ENCODE measurements at regions not wholly inside any gene's neighbourhood (a gene's known extent, or its start where the extent isn't known, plus 50 kb on each side); places are given as distances from the start of the nearest gene placed in this dataset.
"Not testable (repeated sequence)": the region's sequence is repeated elsewhere in the genome, so short reads cannot be mapped to it uniquely, and the experiment has no call there.

DNA sequence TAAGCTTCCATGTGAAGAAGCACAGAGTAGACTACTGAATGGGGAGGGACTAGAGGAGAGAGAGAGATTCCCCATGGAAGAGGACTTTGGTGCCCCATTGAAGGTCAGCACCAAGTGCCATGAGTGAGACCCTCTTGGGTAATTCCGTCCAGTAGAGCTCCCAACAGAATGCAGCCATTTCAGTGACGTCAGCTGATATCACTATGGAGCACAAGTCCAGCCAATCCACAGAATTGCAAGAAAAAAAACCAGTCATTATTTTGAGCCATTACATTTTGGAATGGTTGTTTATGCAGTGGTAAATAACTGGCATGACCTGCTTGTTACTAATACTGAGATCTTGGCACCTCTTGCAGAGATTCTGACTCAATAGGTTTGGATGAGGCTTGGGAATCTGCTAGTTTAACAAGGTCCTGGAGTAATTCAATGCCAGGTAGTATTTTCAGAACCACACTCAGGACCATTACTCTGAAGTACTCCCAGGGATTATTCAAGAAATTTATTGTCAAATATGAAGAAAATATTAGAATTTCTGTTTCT, 52.6 kb upstream of the SP8 start:
- no peak for DNase-seq (ENCODE audit: low spot score)

- no peak for DNase-seq (ENCODE audit: low spot score)
These were observed 53.3 kb upstream of the SP8 start for GRCh38 chr7:20839987-20840386.

- DNase-seq (ENCODE audit: low spot score): no peak
These were observed 60.1 kb upstream of the SP8 start for GRCh38 chr7:20846791-20847190.

- peak; percentile 19 for DNase-seq (ENCODE audit: low spot score)
These were observed 72.3 kb upstream of the SP8 start for GRCh38 chr7:20858951-20859350.

- no peak for DNase-seq (ENCODE audit: low spot score)
These were observed 74.8 kb upstream of the SP8 start for GRCh38 chr7:20861468-20861867.

DNA sequence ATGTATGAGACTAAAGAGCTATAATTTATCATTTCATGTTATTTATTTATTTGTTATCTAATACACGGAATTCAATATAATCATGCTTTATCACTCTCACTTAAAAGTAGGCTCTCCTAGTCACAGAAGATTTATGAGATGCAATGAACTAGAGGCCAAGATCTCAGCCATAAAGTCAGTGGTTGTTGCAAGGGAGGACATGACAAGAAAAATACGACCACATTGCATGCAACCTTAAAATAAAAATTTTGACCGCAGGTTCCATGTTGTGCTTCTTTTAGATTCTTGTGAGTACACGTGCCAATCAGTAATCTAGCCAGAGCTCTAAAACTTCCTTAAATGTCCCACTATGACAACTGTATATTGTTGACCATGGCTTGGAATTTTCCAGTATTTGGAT, 75.9 kb upstream of the SP8 start:
- no peak for DNase-seq (ENCODE audit: low spot score)

- no peak for DNase-seq (ENCODE audit: low spot score)
These were observed 77.5 kb upstream of the SP8 start for GRCh38 chr7:20864221-20864620.

DNA sequence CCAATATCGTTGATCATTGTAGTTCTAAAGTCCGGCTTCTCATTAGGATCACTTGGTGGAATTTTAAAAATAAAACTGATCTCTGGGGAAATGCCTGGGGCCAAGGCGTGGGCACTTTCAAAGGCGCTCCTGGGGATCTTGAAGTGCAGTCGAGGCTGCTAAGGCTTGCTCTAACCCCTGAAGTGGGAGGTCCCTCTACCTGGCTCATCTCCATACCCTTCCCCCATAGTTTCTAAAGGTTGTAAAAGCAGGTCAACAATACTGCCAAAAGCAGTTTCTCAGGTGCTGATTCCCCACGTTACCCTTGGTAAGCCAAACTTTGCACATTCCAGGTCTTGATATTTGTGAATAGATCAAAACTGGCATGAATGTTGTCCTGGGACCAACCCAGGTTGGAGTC, 79.0 kb upstream of the SP8 start:
- no peak for DNase-seq (ENCODE audit: low spot score)

DNA sequence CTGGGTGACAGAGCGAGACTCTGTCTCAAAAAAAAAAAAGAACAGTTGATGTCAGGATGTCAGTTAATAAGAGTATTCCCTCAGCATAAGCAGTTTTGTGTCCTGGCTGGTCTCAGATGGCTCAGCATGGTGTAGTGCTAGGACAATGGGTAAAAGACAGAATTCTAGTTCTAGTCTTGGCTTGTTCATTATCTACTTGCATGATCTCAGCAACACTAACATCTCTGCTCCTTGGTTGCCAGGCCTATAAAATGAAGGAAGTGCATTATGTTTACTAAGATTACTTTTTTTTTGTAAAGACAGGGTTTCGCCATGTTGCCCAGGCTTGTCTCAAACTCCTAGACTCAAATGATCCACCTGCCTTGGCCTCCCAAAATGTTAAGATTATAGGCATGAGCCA, 84.3 kb upstream of the SP8 start:
- DNase-seq (ENCODE audit: low spot score): no peak

GRCh38 chr7:20892776-20893175, 106.1 kb upstream of the SP8 start:
- DNase-seq (ENCODE audit: low spot score): no peak

GRCh38 chr7:20894806-20895205, 108.1 kb upstream of the SP8 start:
- DNase-seq (ENCODE audit: low spot score): no peak

DNA sequence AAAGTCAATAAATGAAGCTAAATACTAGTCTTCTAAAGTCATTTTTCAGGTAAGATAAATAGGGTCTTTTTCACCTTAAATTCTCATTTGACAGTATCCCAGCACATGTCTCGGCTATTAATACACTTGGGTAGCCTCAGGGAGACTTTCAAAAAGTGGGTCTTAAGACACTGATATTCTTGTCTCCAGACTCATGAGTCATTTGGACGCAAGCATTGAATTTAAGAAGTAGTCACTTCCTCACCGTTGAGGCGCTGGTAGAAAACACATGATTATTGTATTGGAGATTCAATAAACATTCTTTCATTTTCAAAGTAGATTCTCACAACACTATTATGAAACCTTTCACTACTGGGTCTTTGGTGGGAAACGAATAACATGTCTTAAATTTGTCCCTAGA, 108.9 kb upstream of the SP8 start:
- DNase-seq (ENCODE audit: low spot score): no peak

DNA sequence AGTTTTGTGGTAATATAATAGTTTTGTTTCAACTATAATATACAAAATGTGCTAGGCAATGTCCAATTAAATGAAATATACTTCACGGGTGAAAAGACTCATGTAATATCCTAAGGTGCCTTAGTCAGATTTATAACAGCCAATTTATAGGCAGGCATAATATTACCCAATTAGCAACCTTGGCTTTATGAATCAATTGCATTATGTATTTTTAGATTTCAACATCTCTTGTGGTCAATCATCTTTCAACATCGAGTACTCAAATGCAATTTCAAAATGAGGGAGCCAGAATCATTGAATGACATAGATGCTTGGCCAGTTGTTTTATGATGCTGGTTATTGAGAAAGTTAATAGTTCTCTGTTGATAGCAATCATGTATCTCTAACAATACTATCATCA, 110.3 kb upstream of the SP8 start:
- no peak for DNase-seq (ENCODE audit: low spot score)

DNA sequence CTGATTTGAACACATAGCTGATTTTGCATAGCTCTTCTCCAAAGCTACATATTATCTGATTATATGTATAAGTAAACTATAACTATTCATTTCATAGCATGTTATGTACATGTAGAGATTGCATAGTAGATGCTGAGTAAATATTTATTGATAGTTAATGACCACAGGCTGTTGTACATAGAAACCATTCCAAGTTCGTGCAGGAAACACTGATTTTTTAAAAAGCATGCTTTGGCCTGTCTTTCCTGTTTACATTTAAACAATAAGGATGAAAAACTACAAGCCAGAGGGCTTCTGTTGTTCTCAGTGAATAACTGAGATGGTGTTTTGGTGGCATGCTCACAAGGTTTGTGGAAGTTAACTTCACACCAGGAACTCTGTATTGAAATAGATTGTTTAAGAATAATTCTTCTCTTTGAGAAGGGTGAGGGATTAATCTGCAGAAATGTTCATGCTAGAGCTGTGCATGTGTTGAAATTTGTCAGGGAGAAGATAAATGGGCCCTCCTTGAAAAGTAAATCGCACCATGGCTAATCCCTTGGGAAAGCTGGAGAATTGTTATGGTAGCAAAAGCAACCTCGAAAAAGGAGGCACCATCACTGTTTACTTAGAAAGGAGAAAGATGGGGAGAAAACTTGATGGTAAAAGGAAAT, 120.2 kb upstream of the SP8 start:
- no peak for DNase-seq (ENCODE audit: low spot score)

DNA sequence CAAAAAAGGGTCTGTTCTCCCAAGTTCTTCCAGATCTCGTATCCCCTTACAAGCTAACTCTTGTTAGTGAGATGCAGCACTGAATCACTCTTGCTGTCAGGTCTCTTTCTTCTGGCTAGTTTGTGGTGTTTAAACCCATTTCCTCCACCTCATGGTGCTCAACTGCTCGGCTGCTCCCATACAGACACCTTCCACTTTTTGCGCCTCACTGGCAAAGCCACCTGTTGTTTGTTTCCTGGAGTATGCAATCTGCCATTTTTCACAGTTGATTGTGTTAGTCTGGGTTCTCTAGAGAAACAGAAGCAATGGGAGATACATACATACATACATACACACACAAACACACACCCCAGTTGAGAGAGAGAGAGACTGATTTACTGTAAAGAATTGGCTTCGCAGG, 124.4 kb upstream of the SP8 start:
- no peak for DNase-seq (ENCODE audit: low spot score)

GRCh38 chr7:20913853-20914252, 127.2 kb upstream of the SP8 start:
- no peak for DNase-seq (ENCODE audit: low spot score)

DNA sequence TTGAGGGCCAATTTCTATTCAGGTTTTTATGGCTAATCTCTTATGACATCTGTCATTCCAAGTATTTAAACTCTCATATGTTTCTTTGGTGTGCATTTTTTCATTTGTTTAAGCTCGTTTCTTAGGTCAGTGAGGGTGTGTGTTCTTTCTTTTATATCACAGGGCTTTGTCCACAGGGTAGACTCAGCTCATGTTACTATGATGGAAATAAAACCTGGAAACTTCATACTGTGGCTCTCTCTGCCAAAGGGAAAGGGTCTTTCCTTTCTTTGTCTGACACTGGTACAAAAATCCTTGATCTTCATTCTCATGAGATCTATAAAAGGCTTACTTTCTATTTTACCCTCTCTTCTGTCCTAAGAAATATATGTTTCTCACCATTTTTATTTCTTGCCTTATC, 129.6 kb upstream of the SP8 start:
- no peak for DNase-seq (ENCODE audit: low spot score)

DNA sequence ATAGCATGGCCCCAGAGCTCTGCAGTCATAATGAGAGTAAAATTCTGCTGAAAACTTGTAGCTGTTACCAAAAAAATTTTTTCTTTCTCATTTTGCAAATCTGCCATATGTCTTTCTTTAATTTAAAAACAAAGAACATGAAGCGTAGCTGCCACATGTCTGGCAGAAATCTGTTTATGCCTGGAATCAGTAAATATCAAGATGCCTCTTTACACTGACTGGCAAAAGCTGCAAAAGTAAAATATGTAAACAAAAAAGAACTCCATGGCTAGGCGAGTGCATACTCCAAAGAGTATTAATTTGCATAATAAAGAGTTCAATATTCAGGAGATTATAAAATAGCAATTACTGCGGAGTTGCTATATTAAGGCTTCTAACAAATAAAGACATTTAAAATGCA, 130.9 kb upstream of the SP8 start:
- DNase-seq (ENCODE audit: low spot score): no peak

- no peak for DNase-seq (ENCODE audit: low spot score)
These were observed 131.5 kb upstream of the SP8 start for GRCh38 chr7:20918156-20918555.

- not testable (repeated sequence) for DNase-seq (ENCODE audit: low spot score)
These were observed 140.5 kb upstream of the SP8 start for GRCh38 chr7:20927178-20927577.

DNA sequence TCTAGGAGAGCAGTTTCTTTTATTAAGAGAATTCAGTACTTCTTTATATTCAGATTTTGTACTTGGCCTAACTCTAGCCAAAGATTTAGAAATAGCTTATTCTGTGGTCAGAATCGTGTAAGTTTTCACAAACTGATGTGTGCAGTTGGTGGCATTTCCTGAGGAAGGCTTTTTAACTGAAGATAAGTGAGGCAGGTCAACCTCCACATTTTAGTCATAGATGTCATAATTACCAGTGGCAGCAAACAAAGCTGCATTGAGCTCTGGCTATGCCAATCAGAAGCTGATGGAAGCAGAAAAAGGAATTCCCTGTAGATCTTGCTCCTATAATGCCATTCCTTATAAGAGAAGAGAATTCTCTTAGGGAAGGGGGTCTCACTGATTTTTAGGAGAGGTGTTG, 141.3 kb upstream of the SP8 start:
- no peak for DNase-seq (ENCODE audit: low spot score)

- no peak for DNase-seq (ENCODE audit: low spot score)
These were observed 142.5 kb upstream of the SP8 start for GRCh38 chr7:20929199-20929598.

DNA sequence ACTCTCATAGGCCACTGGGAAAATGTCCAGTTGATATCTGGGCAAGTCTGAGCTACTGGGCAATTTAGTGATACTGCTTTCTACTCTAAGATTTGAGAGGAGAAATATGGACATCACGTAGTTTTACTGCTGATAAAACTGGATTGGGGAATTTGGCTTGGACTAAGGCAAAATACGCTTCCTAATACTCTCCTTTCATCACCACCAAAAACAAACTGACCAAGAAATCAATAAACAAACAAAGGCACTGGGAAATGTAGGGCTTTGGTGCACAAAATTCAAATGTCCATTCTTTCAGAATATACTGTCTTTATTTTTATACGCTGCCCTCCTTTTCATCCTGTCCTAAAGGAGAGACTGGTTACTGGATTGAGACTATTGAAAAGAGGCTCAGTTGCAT, 145.1 kb upstream of the SP8 start:
- DNase-seq (ENCODE audit: low spot score): no peak

- no peak for DNase-seq (ENCODE audit: low spot score)
These were observed 146.3 kb upstream of the SP8 start for GRCh38 chr7:20932785-20933527.

All from putamen (tissue), 1 donor.